GM19351 (cell line): ENCODE measurements at regions not wholly inside any gene's neighbourhood (a gene's known extent, or its start where the extent isn't known, plus 50 kb on each side); places are given as distances from the start of the nearest gene placed in this dataset.

ENCODE experiments used
- ATAC-seq: cut with Tn5 transposase; IDR thresholded peaks from one replicate; pipeline ENCODE4 v1.9.1; 2021; ENCODE audit warnings: mild to moderate bottlenecking, moderate library complexity; ENCODE audit not compliant: unreplicated experiment

DNA sequence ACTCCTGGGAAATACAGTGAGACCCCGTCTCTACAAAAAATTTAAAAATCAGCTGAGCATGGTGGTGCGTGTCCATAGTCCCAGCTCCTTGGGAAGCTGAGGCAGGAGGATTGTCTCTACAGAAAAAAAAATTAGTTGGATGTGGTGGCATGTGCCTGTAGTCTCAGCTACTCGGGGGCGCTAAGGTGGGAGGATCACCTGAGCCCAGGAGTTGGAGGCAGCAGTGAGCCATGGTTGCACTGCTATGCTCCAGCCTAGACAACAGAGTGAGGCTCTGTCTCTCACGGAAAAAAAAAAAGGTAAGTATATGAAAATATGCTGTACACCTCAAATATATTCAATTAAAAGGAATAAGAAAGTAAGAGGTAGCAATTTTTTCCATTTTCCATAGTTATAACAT, 92.5 kb upstream of the TGIF1 start:
- no peak for ATAC-seq

- ATAC-seq, result no peak
Observed at GRCh38 chr18:3358310-3358709, 91.7 kb upstream of the TGIF1 start.

- ATAC-seq, result no peak
Observed at GRCh38 chr18:3360211-3360610, 89.8 kb upstream of the TGIF1 start.

GRCh38 chr18:3367491-3368091, 82.4 kb upstream of the TGIF1 start:
- no peak for ATAC-seq

GRCh38 chr18:3368193-3368592, 81.8 kb upstream of the TGIF1 start:
- ATAC-seq, result no peak

DNA sequence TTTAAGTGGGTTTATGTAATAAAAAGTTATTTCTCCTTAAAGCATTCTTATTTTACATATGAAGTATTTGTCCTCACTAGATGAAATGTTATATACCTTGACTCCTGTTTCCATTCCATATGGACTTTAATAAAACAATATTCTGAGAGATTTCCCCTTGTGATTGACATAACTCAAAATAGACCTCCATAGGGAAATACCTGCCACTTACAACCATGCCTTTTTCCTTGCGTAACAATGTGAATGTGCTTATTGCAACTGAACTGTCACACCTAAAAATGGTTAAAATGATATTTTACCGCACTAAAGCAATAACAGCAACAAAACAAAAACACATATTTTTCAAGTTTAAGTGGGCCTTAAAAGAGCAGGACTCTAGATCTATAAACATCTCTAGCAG, 70.3 kb upstream of the TGIF1 start:
- ATAC-seq, result no peak

- ATAC-seq, result no peak
Observed at GRCh38 chr18:3380384-3380961, 69.5 kb upstream of the TGIF1 start.

GRCh38 chr18:3383381-3383915, 66.5 kb upstream of the TGIF1 start:
- ATAC-seq, result no peak

GRCh38 chr18:3384664-3385563, 65.1 kb upstream of the TGIF1 start:
- peak; percentile 91 for ATAC-seq

DNA sequence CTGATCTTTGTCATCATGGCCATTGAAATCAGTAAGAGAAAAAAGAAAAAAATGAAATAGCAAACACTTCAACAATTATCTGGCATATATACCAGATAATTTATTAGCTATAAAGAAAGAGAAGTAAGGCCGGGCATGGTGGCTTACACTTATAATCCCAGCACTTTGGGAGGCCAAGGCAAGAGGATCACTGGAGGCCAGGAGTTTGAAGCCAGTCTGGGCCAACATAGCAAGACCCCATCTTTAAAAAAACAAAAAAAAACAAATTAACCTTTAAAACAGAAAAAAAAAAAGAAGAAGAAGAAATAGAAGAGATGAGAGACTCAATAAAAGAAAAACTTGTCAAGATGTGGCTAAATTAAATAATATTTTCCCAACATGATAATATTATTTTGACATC, 61.6 kb upstream of the TGIF1 start:
- no peak for ATAC-seq

DNA sequence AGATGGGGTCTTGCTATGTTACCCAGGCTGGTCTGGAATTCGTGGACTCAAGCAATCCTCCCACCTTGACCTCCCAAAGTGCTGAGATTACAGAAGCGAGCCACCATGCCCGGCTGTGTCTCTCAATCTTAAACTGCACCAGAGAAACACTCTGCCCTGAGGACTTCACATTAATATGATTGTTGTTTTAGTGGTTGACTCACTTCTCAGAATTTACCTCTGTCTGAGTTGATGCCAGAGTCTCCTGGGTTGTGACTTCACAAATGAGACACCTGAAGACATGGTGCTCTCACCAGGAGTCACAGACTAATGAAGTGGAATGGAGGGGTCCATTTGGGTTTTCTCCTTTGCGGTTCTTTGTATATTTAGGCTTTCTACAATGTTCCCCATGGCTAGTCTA, 61.0 kb upstream of the TGIF1 start:
- ATAC-seq, result no peak

DNA sequence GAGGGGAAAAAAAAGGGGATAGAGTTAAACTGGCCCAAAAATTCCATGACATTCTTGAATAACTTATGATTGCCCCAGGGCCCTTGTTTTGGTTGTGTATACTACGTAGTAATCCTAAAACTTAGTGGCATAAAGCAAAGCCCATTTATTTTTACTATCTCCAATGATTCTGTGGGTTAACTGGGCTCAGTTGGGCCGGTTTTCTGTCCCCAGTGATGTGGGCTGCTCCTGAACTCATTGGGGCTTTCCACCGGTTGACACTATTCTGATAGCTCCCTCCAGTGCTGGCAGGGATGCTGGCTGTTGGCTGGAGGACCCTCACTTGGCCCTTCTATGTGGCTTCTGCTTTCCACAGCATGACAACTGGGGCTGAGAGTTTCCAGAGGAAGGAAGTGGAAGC, 60.0 kb upstream of the TGIF1 start:
- no peak for ATAC-seq

DNA sequence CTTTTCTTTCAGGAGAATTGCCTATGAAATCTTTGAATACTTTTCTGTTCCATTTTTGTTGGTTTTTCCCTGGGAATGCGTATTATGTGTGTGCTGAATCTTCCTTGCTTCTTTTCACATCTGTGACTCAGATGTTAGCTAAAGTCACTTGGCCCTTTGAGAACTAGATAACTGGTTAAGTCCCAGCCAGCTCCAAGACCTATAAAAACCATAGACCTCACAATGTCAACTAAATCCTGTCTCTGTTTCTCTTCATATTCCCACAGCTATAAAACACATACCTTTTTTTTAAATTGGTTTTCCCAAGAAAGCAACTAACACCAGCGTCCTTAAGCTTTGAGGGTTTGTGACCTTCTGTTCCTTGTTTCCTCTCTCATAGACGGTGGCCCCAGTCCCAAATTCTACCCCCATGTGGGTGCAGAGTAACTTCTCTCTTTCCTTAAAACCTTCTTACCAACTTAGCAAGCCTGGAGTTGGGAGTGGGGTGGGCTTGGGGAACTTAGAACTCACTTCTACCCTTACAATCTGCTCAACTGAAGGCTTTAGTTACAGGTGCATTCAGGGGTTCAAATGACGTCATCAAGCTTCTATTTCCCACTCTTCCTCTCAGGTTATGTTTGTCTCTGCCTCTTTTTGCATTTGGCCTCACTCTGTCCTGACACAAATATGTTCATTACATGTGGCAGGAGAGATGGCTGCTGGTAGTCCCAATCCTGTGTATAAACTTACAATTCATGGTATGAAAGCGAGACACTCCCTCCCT, 58.1 kb upstream of the TGIF1 start:
- no peak for ATAC-seq

GRCh38 chr18:3392467-3392855, 57.5 kb upstream of the TGIF1 start:
- ATAC-seq, result no peak

GRCh38 chr18:3394648-3395047, 55.3 kb upstream of the TGIF1 start:
- no peak for ATAC-seq

DNA sequence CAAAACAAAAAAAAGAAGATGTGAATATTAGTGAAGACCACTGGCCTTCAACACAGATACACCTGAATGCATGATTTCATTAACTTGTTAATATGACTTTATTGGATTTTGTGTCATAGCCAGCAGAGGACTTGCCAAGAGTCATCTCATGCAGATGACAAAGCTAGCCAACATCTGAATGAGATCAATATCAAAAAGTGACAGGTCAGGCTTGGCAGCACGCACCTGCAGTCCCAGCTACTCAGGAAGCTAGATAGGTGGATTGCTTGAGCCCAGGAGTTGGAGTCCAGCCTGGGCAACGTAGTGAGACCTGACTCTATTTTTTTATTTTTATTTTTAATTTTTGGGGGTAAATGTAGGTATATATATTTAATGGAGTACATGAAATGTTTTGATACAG, 54.5 kb upstream of the TGIF1 start:
- no peak for ATAC-seq

- no peak for ATAC-seq
Observed at GRCh38 chr18:3397031-3397750, 52.8 kb upstream of the TGIF1 start.

GRCh38 chr18:3397786-3398185, 52.2 kb upstream of the TGIF1 start:
- no peak for ATAC-seq
